ENCODE measurements at regions not wholly inside any gene's neighbourhood (a gene's known extent, or its start where the extent isn't known, plus 50 kb on each side); places are given as distances from the start of the nearest gene placed in this dataset.

DNA sequence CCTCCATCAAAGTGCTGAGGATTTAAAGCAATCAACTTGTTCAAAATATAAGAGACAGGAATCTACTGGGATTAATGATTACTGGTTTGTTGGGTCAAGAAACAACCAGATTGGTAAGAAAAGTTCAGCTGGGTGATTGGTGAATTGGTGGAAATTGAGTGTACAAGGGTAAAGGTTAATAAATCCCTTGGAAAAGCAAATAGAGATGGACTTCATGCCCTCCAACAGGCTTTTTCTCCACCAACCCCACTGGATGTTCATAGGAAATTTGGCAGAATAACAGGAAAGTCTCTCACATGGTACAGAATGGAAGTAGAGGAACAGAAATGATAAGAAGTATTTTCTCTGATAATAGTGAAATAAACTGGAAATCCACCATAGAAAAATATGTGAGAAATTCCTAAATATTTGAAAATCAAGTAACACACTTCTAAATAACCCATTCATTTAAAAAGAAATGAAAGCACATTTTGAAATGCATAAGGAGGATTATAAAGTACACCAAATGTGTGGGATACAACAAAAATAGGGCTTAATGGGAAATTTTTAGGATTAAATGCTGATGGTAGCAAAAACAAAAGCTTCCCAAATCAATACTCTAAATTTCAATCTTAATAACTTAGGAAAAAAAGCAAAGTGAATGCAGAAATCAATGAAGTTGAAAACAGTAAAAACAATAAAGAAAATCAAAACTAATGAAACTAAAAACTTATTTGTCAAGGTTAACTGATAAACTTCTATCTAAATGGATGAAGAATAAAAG lies 426.2 kb downstream of the HTR1A start:
- H3K36me3 ChIP-seq (replicated peaks; ENCODE audit: insufficient read depth, low read length) = no peaks in the 10 kb centered on the region
- no peak for DNase-seq
- no peak overlapping the region for H3K27ac ChIP-seq (ENCODE audit: low read length)
- H3K9ac ChIP-seq (ENCODE audit: low read length) = no peak overlapping the region
- H3K4me3 ChIP-seq (ENCODE audit: low read length) = no peak overlapping the region
- H3K4me1 ChIP-seq (ENCODE audit: low read length) = no peaks in the 10 kb centered on the region
- no peaks in the 10 kb centered on the region for H3K79me2 ChIP-seq (ENCODE audit: low read length)
- no peaks in the 10 kb centered on the region for H4K20me1 ChIP-seq (ENCODE audit: insufficient read depth, low read length)
- TF ChIP-seq EZH2 (optimal IDR thresholded peaks at IDR 0.05; ENCODE audit: low read depth, low read length) = no peak
- TF ChIP-seq, protein P1, sequence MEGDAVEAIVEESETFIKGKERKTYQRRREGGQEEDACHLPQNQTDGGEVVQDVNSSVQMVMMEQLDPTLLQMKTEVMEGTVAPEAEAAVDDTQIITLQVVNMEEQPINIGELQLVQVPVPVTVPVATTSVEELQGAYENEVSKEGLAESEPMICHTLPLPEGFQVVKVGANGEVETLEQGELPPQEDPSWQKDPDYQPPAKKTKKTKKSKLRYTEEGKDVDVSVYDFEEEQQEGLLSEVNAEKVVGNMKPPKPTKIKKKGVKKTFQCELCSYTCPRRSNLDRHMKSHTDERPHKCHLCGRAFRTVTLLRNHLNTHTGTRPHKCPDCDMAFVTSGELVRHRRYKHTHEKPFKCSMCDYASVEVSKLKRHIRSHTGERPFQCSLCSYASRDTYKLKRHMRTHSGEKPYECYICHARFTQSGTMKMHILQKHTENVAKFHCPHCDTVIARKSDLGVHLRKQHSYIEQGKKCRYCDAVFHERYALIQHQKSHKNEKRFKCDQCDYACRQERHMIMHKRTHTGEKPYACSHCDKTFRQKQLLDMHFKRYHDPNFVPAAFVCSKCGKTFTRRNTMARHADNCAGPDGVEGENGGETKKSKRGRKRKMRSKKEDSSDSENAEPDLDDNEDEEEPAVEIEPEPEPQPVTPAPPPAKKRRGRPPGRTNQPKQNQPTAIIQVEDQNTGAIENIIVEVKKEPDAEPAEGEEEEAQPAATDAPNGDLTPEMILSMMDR (IDR thresholded peaks at IDR 0.05; ENCODE audit: low read length) = no peak
- no peak for TF ChIP-seq EZH2phosphoT487 (IDR thresholded peaks at IDR 0.05; ENCODE audit: low read length)
- no peaks in the 10 kb centered on the region for H3K9me3 ChIP-seq (replicated peaks; ENCODE audit: insufficient read depth, low read length)
- no peak overlapping the region for H2AFZ ChIP-seq (ENCODE audit: low read length)
- H3F3A ChIP-seq (ENCODE audit: insufficient read depth, low read length) = no peaks in the 10 kb centered on the region
- no peaks in the 10 kb centered on the region for H3K9me2 ChIP-seq (replicated peaks; ENCODE audit: insufficient read depth, low read length)
- H3K27me3 ChIP-seq (replicated peaks; ENCODE audit: insufficient read depth, low read length) = no peaks in the 10 kb centered on the region
- no peak overlapping the region for H3K4me2 ChIP-seq (ENCODE audit: low read depth, low read length)

DNA sequence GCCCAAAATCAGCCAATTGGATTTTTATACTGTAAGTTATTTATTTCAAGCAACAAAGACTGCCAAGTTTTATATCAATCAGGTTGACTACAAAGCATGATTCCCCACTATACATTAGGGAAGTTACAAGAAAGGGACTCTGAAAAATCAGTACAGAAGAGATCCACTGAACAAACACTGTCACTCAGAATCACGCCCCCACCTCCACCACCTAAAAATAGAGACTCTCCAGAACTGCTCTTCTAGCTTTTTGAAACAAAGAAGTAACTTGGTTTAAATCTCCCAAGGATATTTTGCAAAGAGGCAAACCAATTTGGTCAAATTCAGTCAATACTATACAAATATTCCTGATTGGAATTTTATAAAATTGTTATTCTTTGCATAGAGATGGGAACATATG lies 438.0 kb downstream of the HTR1A start:
- no peak for TF ChIP-seq EZH2 (optimal IDR thresholded peaks at IDR 0.05; ENCODE audit: low read depth, low read length)
- TF ChIP-seq, protein P1 (IDR thresholded peaks at IDR 0.05; ENCODE audit: low read length) = no peak
- Histone ChIP-seq H3K4me3 (ENCODE audit: low read length) (no peak overlapping the region), H3K36me3 (replicated peaks; ENCODE audit: insufficient read depth, low read length) (no peaks in the 10 kb centered on the region), H3K79me2 (ENCODE audit: low read length) (no peaks in the 10 kb centered on the region), H3K4me2 (ENCODE audit: low read depth, low read length) (no peak overlapping the region), H3K27ac (ENCODE audit: low read length) (no peak overlapping the region), H3K9ac (ENCODE audit: low read length) (no peak overlapping the region), H3K9me3 (replicated peaks; ENCODE audit: insufficient read depth, low read length) (no peaks in the 10 kb centered on the region), H3F3A (ENCODE audit: insufficient read depth, low read length) (no peaks in the 10 kb centered on the region), H3K4me1 (ENCODE audit: low read length) (no peaks in the 10 kb centered on the region), H3K9me2 (replicated peaks; ENCODE audit: insufficient read depth, low read length) (no peaks in the 10 kb centered on the region), H3K27me3 (replicated peaks; ENCODE audit: insufficient read depth, low read length) (no peaks in the 10 kb centered on the region), H2AFZ (ENCODE audit: low read length) (no peak overlapping the region), H4K20me1 (ENCODE audit: insufficient read depth, low read length) (no peaks in the 10 kb centered on the region)
- DNase-seq = no peak

DNA sequence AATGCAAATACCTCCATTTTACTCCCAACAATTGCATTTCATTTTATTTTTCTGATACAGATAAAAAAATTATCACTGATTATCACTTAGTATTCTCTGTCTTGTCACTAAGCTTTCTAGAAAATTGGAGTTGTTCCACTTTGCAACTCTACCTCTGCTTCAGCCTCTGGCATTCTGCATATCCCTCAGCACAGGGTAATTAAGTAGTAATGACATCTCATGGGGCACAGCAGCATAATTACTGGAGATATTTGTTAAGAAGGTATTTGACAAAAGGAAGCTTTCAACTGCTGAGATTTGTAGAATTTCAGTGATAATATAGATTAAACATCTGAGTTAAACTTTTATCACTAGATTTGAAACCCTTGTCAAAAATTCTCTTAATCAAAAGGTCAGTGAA lies 446.2 kb downstream of the HTR1A start:
- H3K27ac ChIP-seq (ENCODE audit: low read length) = no peak overlapping the region
- DNase-seq = no peak
- H3K4me2 ChIP-seq (ENCODE audit: low read depth, low read length) = no peak overlapping the region
- H3K27me3 ChIP-seq (replicated peaks; ENCODE audit: insufficient read depth, low read length) = no peaks in the 10 kb centered on the region
- no peak overlapping the region for H2AFZ ChIP-seq (ENCODE audit: low read length)
- H3K36me3 ChIP-seq (replicated peaks; ENCODE audit: insufficient read depth, low read length) = no peaks in the 10 kb centered on the region
- no peaks in the 10 kb centered on the region for H3K4me1 ChIP-seq (ENCODE audit: low read length)
- no peaks in the 10 kb centered on the region for H3F3A ChIP-seq (ENCODE audit: insufficient read depth, low read length)
- no peaks in the 10 kb centered on the region for H3K9me3 ChIP-seq (replicated peaks; ENCODE audit: insufficient read depth, low read length)
- no peaks in the 10 kb centered on the region for H3K79me2 ChIP-seq (ENCODE audit: low read length)
- H4K20me1 ChIP-seq (ENCODE audit: insufficient read depth, low read length) = no peaks in the 10 kb centered on the region
- H3K4me3 ChIP-seq (ENCODE audit: low read length) = no peak overlapping the region
- TF ChIP-seq EZH2phosphoT487 (IDR thresholded peaks at IDR 0.05; ENCODE audit: low read length) (no peak), EZH2 (optimal IDR thresholded peaks at IDR 0.05; ENCODE audit: low read depth, low read length) (no peak)
- TF ChIP-seq, protein P1 (IDR thresholded peaks at IDR 0.05; ENCODE audit: low read length) = no peak
- H3K9me2 ChIP-seq (replicated peaks; ENCODE audit: insufficient read depth, low read length) = no peaks in the 10 kb centered on the region
- H3K9ac ChIP-seq (ENCODE audit: low read length) = no peak overlapping the region
